NCI-H187 treated with DMSO at 0.1 percent for 48 hours (cell line): ENCODE measurements at regions not wholly inside any gene's neighbourhood (a gene's known extent, or its start where the extent isn't known, plus 50 kb on each side); places are given as distances from the start of the nearest gene placed in this dataset.

Source experiments
- DNase-seq: peaks from one replicate; lab custom pipeline; 2025; lab: John Stamatoyannopoulos, UW

- no peak for DNase-seq
These were observed 514.9 kb upstream of the PROK2 start for GRCh38 chr3:72299823-72300222.

- no peak for DNase-seq
These were observed 514.4 kb upstream of the PROK2 start for GRCh38 chr3:72299321-72299802.

GRCh38 chr3:72298201-72299152 lies 513.5 kb upstream of the PROK2 start:
- no peak for DNase-seq

GRCh38 chr3:72297481-72297880 lies 512.5 kb upstream of the PROK2 start:
- DNase-seq: no peak

- DNase-seq: no peak
These were observed 511.6 kb upstream of the PROK2 start for GRCh38 chr3:72296477-72297111.

- DNase-seq: no peak
These were observed 511.1 kb upstream of the PROK2 start for GRCh38 chr3:72295962-72296450.

GRCh38 chr3:72295276-72295961 lies 510.5 kb upstream of the PROK2 start:
- DNase-seq: no peak

GRCh38 chr3:72290859-72291638 lies 506.1 kb upstream of the PROK2 start:
- no peak for DNase-seq

- DNase-seq: no peak
These were observed 504.7 kb upstream of the PROK2 start for GRCh38 chr3:72289692-72290071.

GRCh38 chr3:72288955-72289691 lies 504.2 kb upstream of the PROK2 start:
- no peak for DNase-seq

GRCh38 chr3:72287956-72288355 lies 503.0 kb upstream of the PROK2 start:
- no peak for DNase-seq

GRCh38 chr3:72285502-72285901 lies 500.6 kb upstream of the PROK2 start:
- DNase-seq: no peak

GRCh38 chr3:72284471-72284870 lies 499.5 kb upstream of the PROK2 start:
- DNase-seq: no peak

- no peak for DNase-seq
These were observed 498.0 kb upstream of the PROK2 start for GRCh38 chr3:72282918-72283317.

- no peak for DNase-seq
These were observed 496.6 kb upstream of the PROK2 start for GRCh38 chr3:72281551-72281950.

- no peak for DNase-seq
These were observed 495.9 kb upstream of the PROK2 start for GRCh38 chr3:72280876-72281275.

GRCh38 chr3:72279631-72280041 lies 494.7 kb upstream of the PROK2 start:
- DNase-seq: no peak

- DNase-seq: no peak
These were observed 494.2 kb upstream of the PROK2 start for GRCh38 chr3:72279068-72279604.

- no peak for DNase-seq
These were observed 493.6 kb upstream of the PROK2 start for GRCh38 chr3:72278349-72279067.

GRCh38 chr3:72277710-72278109 lies 492.8 kb upstream of the PROK2 start:
- no peak for DNase-seq
